ENCODE measurements at regions not wholly inside any gene's neighbourhood (a gene's known extent, or its start where the extent isn't known, plus 50 kb on each side); places are given as distances from the start of the nearest gene placed in this dataset.

DNA sequence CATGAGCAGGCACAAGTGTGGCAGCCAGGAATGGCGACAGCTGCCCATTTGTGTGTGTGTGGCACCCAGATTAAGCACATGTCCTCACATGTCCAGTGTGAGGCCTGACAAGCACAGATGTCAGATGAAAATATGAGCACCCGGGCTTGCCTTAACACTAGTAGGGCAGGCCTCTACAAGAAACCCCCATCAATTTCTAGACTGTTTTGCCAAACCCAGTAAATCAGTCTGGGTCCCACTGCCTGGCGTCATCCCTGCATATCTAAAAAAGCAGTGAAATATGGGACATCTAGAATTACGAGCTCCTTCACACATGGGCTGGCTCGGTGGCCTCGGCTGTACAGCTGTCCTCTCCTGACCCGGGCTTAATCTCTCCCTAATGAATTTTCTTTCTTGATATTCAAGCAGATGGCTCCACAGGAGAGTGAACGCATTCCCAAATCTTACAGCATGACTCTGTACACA, 432.7 kb downstream of the FOXO1 start:
- DNase-seq, result peak; percentile 8 to 19

DNA sequence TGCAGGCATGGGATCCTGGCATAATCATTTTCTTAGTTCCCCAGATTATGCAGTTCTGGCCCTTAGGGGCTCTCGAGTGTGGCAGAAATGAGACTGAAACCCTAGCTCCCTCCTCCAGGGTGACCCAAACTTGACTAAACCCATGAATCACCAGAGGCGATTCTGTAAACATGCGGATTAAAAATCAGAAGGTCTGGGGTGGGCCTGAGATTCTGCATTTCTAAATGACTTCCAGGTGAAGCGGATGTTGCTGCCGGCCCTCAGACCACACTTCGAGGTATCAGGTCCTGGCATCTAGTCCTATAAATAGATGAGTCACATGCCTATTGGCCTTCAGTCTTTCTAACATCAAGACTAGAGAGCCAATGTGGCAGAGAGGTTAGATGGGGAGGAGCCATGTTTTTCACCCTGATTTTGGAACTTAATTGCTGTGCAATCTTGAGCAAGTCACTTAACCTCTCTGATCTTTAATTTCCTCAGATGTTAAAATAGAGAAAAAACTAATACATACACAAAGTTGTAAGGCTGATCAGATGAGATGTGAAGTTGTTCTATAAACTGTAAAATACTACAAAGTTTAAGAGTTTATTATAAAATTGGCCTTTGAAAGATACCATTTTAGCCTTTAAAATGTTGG, 431.2 kb downstream of the FOXO1 start:
- DNase-seq, result no peak

DNA sequence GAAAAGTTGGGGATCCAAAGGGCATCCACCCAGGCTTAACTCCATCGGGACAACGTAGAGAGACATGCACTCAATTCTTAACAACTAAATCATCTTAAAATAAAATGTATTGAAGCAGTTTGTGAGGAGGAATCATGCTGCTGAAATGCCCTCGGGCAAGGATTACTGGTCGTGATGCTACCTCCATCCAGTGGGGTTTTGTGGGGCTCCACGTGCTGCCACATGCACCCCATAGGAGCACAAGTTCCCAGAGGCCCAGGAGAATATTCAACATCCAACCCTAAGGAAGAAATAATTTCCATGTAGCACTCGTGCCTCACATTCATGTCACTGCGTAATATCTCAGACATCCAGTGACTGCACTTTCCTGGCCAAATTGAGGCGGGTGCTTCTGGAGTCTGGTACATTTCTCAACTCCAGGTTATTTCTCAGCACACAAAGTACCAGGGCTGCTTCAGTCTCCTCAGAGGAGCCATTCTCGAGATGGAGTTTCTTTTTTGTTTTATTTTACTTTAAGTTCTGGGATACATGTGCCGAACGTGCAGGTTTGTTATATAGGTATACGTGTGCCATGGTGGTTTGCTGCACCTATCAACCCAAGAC, 429.8 kb downstream of the FOXO1 start:
- DNase-seq, result no peak

DNA sequence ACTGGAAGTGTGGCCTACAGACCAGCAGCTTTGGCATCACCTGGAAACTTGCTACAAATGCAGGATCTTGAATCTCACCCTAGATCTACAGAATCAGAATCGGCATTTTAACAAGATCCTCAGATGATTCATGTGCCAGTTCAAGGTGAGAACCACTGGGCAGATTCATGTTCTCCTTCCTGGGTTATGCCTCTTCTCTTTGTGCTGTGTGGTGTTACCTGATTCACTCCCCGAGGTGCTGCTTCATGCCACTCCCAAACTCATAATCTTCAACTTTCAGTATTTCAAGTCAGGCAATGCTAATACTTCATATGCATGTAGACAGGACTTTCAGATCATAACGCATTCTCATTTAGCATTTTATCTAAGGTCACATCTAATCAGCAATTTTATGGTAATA, 427.7 kb downstream of the FOXO1 start:
- no peak for DNase-seq

DNA sequence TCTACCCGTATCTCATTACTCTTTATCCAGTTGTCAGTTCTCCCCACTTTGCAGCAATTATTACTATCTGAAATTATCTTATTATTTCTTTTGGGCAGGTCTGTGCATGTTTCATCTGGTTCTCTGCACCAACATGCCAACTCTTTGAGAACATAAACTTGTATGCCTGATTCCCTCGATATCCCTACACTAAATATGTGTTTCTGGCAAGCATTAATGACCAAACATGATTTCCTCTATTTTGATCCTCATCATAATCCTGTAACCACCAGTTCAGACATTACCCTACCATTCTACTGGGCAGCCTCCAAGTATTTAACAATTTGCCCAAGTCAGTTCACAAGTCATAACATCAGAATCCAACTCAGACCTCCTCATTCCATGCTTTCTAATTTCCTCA, 426.1 kb downstream of the FOXO1 start:
- DNase-seq, result no peak

DNA sequence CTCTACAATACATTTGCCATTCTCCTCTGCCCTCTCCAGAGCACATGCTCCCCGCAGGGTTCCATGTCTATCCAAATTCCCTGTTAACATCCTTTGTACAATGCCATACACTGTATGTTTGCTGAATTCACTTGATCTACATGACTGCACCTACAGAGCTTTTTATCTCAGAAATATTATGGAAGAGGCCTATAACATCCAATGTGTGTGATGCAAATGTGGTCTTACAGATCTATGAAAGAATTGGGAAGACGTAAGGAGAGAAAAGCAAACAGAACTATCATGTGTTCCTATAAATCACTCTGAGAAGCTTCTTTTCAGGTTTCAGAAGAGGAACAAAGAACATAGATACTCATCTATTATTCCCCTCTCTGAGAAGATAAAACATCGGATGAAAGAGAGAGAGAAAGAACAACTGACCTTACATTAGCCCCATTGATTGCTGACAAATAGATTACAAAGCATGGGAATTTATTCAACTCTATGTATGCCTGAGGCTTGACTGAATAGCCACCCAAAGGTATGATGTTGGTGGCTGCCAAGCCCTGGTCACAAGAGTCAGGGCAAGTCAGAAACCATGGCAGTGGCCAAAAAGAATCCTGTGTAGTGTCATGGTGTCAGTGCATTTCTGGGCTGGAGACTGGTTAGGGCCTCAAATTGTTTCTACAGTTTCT, 425.2 kb downstream of the FOXO1 start:
- DNase-seq, result no peak

DNA sequence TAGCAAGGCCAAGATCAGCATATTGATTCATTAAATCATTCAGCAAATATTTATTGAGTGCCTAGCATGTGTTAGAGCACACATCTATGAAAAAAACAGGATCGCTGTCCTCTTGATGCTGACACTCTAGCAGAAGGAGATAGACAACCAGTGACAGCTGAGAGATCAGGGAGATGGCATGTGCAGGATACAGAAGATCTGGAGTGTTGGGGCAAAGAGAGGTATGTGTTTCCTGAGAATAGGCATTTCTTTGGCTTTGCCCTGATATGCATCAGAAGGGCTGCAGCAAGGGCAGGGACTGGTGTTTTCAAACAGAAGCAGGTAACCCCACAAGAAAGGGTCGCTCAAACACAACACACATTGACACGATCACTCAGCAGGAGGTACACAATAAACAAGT, 423.4 kb downstream of the FOXO1 start:
- DNase-seq, result no peak

DNA sequence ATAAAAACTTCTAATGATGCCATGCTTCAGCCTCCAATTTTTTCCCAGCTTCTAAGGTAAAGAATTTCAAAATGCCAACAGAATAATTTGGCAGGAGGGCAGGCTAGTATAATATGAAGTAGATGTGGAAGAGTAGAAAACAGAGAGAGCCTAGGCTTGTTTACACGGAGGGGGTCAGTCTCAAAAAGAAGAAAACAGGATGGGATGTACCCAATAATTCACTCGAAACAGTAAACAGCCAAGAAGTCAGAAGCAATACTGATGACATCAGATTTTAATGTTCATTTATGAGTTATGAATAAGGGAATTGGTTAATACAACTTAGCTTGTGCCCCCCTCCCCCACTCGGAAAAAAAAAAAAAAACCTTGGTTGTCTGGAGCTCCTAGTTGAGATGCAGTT, 422.5 kb downstream of the FOXO1 start:
- no peak for DNase-seq

DNA sequence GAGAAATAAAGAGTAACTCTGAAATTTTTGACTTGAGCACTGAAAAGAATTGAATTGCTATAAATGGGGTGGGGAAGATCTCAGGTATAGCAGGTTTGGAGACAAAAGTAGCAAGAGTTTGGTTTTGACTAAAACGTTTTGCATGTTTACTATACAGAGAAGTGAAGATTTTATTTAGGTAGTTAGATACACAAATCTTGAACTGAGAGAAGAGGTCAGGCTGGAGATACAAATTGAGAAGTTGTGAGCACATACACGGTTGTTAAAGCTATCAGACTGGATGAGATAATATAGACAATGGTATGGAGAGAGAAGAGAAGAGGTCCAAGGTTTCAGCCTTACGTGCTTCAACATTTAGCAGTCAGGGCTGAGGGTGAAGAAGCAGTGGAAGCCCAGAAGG, 420.9 kb downstream of the FOXO1 start:
- DNase-seq, result no peak

DNA sequence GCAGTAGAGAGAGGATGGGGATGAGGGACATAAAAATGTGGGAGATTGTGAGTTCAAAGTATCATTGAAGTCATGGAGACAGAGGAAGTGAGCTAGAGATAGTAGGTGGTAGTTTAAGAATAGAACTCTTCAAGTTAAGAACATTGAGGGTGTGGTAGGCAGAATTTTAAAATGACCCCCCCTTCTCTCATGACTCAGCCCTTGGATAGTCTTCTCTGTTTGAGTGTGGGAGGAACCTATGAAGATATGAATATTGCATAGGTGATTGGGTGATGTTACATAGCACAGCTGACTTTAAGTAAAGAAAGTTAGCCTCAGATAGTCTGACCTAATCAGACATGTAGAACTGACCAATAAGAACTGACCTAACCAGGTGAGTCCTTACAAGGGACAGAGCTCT, 418.6 kb downstream of the FOXO1 start:
- DNase-seq, result no peak

DNA sequence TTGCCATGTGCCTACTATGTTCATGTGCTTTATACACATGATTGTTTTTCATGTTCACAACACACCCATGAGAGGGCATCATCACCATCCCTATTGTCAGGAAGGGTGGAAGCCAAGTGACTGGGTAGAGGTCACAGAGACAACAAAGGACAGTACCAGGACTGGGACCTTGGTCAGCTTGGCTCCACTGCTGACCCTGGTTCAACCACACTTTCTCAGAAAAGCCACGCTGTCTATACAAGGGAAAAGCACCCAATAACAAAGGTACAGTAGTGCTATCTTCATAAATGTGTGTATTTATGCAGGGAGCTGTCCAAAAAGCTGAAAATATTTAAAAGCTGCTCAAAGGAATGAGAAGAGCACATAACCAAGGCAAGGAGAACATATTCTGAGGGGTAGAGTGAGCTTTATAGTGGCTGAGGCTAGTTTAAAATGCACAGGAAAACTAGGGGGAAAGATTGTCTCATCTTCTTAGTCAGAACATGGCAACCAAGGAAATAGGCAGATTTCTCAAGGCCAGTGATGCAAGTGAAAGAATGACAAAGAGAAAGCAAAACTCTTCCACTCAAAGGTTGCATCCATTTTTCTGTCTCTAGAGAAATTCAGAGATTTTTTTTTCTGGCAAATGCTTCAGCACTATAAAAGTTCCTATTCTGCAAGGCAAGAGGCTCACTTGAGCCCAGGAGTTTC, 415.0 kb downstream of the FOXO1 start:
- DNase-seq, result no peak

DNA sequence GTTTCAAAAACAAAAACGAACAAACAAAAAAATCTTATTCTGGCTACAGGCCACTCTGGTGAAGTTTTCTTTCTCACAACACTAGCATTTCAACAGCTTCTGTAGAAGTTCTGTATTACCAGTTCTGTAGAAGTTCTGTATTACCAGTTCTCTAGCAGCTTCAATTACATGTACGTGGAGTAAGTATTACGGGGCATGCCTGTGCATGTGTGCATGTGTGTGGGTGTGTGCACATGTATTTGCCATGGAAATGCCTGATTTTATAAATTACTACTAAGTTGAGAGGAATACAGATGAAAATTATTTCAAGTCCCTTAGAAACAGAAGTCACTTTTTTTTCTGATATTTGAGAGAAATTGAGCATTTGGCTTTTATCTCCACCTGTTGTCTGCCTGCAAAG, 414.2 kb downstream of the FOXO1 start:
- no peak for DNase-seq

DNA sequence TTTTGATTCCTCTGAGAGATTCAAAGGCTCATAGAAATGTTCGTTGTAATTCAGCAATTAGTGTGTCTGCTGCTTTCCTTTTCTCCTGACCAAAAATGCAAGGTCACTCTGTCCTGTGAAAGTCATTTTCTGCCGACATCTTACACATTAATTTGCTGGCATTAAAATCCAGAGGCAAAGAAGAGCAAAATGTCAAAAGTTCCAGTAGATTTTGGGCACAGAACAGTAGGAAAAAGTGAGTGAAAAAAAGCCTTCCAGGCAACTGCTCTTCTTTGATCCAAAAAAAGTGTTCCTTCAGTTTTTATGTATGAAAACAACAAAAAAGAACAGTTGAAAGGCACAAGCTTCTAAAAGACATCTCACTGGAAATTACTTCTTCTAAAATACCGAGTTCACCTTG, 413.8 kb downstream of the FOXO1 start:
- DNase-seq, result no peak

DNA sequence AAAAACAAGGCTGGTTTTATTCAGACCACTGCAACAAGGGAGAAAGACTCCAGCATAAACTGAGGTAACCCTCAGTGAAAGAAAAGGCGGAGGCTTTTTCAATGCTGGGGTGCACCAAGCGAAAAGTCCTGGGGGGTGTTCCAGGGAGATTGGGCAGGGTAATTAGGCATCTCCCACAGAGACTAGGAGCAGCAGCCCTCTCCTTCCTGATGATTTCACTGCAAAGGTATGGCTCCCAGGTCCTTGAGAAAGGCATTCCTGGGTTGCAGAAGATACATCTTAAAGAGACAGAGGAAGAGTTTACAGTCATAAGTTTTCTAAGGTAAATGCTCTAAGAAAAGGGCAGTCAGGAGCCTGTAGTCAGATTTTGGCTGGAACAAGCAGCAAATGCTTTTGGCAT, 412.0 kb downstream of the FOXO1 start:
- DNase-seq, result no peak

DNA sequence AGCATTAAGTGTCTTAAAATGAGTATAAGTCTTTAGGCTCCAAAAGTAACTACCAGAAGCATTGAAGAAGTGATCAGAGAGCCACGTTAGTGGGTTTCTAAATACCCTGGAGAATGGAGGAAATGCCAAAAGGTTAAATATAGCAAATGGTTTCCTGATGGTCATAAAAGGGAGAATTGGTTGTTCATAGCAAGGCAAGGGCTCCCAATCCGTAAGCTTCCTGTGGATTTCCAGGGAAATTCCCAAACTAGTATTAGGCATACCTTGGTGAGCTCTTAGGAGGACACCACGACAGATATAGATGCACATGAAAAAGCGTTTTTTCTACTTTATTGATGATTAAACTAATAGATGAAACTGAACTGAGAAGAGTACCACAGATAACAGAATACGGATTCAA, 410.9 kb downstream of the FOXO1 start:
- no peak for DNase-seq

DNA sequence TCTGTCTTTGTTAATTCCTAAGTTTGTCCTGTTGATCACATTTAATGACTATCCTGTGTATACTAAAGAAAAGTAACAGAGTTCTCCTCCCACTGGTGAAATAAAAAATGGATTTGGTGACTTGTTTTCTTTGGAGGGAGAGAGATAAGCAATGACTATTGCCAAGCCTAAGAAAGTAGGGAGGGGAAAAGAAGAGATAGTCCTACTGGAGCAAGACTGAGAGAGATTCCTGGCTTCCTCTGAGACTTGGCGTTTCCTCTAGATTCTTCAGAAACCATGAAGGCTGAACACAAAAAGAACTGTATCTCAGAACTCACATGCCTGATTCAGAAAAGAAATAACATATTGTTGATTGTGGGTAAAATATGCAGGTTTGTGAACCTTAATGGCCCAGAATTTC, 406.5 kb downstream of the FOXO1 start:
- no peak for DNase-seq

DNA sequence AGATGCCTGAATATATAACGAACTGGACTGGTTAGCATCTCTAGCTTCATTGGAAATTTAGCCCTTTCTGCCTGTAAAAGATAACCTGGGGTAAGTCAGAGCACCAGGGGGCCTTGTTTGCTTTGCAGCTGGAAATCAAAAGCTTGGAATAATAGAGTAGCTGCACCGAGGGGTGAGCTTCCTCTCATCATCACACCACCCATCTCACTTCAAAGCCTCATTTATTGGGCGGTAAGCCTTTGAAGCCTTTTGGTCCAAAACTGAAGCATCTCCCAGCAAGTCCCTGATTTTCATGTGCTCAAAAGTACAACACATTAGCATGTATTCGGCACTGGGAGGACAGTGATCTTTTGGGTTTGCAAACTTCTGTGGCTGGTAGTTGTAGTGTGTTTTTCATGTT, 405.1 kb downstream of the FOXO1 start:
- DNase-seq, result no peak

DNA sequence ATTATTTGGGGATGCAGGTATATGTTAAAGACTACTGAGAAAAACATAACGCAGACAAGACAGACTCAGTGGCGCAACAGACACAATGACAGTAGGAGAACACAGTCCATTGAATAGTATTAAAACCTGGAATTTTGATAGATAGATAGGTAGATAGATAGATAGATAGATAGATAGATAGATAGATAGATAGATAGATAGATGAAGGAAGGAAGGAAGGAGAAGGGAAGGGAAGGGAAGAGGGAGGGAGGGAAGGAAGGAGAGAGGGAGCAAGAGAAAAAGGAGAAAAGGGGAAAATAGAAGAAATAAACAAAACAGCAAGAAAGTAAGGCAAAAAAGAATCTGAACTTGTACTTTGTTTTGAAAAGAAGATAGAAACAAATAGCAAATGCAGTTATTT, 404.5 kb downstream of the FOXO1 start:
- no peak for DNase-seq

DNA sequence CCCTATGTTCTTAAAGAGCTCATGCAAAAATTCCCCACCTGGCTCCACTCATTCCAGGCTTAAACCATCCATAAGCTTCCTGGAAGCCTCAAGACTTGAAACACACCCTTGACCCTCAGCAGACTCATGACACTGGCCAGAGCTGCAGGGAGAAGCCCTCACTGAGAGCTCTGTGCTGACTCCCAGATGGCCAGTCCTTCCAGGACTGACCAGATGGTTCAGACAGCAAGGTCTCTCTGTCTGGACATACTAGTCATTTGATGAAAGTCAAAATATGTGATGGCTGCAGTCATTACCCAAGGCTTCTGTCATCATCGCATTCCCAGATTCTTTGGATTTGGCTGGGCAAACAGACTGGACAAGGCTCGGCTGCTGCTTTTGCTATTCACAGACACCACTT, 397.4 kb downstream of the FOXO1 start:
- no peak for DNase-seq

DNA sequence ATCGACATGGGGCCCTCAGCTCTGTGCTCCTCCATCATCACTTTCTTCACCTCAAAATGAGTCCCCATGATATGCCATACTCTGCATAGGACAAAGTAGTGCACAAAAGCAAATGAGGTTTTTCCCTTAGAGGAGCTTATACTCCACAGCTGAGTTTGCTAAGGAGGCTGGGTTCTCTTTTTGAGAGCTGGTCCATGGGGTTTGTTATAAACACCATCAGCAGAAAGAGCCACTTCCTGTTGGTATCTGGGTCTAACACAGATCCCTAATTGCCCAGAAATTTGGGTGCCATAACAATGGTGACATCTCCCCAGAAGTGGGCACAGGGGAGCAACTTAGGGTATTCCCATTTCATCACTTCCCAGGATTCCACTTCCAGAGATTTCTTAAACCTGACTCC, 395.7 kb downstream of the FOXO1 start:
- no peak for DNase-seq

DNA sequence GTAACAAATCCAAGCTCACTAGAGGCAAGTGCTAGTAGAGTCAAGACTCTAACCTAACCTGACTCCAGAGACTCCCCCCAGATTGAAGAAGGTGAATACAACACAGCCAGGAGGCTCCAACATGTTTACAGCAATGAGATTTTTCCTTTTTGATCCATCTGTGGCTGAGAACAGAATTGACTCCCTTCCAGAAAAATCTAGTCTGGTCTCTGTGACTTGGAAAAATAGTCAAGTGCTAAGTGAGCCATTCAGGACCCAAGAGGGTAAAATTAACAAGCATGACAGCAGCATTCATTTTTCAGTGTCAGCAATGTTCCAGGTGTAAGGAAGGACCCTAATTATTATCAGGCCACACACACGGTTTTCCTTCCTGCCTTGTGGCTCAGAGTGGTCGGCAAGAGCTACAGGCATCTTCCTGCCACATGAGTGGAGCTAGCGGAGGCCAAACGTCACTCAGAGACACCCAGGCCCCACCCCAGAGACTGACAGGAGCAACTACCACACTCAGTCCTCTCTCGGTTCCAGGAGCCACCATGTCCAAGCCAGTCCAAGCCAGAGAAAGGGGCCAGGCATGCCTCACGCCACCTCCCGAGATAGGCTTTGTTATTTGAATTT, 395.1 kb downstream of the FOXO1 start:
- no peak for DNase-seq

DNA sequence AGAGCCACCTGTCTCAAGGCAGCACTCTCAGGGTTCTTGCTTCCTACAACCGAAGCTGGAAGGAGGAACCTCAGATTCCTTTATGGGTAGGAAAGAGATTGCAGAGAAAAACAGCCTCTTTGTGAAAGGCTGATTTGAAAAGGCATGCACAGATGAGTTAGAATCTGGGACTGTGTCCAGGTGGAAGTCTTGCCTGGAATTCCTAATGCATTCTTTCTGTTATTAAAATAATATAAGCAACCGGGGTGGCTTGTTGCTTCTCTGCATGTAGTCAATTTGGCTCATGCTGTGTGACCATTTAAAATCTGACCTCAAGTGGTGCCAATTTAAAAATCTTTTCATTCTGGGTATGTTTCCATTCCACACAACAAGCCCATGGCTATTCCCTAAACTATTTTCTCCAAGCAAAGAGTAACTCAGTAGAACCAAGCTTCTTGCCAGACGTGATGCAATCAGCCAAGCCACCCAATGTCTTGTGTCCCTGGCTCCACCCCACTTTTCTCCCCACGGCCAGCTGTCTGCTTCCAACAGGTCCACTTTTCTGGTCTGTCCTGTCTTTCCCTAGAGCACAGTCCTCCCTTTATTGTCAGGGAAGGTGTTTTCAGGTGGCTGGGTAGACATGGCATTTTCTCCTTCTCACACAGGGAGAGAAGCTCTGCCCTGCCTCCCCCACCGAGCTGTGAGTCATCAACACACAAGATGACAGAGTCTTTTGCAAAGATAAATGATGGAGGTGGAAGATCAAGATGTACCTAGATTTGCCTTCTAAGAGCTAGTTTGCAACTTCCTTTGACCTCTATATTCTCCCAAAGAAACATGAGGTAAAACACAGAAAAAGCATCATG, 394.3 kb downstream of the FOXO1 start:
- no peak for DNase-seq

DNA sequence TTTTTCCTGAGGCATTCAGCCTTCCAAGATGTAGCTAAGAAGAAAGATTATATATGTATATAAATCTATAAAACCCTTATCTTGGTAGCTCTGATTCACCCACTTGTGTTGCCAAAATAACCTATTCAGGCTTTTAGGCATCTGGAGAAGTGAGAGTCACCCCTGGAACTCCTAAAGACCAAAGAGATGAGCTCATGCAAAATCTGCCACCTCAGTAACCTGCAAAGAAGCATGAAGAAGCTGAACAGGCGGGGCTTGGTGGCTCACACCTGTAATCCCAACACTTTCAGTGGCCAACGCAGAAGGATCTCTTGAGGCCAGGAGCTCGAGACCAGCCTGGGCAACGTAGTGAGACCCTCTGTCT, 393.7 kb downstream of the FOXO1 start:
- DNase-seq, result no peak
